SK-N-SH treated with all-trans-retinoic acid at 6 μM for 48 hours (cell line): ENCODE measurements at regions not wholly inside any gene's neighbourhood (a gene's known extent, or its start where the extent isn't known, plus 50 kb on each side); places are given as distances from the start of the nearest gene placed in this dataset.

Source experiments
- ATAC-seq: fragments of 200-7000 bp; cut with Tn5 transposase; 3 replicates; pipeline ENCODE4 v1.9.1; 2020; ENCODE audit warnings: mild to moderate bottlenecking, moderate library complexity
- ARNTL ChIP-seq: fragments of 450-650 bp; formaldehyde crosslinking; IDR thresholded peaks from 2 replicates; pipeline ENCODE4 v1.5.0; 2020; ENCODE audit warnings: low read depth, mild to moderate bottlenecking, moderate library complexity, borderline replicate concordance
- BACH2 ChIP-seq: fragments of 250-450 bp; sonication (Bioruptor Pico); IDR thresholded peaks from 2 replicates; pipeline ENCODE4 v1.9.0; 2021; ENCODE audit warnings: mild to moderate bottlenecking, borderline replicate concordance
- ESRRG ChIP-seq: fragments of 250-450 bp; sonication (Bioruptor Pico); IDR thresholded peaks from 2 replicates; pipeline ENCODE4 v1.6.1; 2021; ENCODE audit warnings: mild to moderate bottlenecking
- GLIS3 ChIP-seq: fragments of 250-450 bp; sonication (Bioruptor Pico); IDR thresholded peaks from 2 replicates; pipeline ENCODE4 v1.5.0; 2020; ENCODE audit warnings: mild to moderate bottlenecking, moderate library complexity
- OSR1 ChIP-seq: fragments of 250-450 bp; sonication (Bioruptor Pico); IDR thresholded peaks from 2 replicates; pipeline ENCODE4 v1.8.0; 2022; ENCODE audit warnings: moderate library complexity, mild to moderate bottlenecking, inconsistent platforms
- RARB ChIP-seq: fragments of 250-450 bp; sonication (Bioruptor Pico); IDR thresholded peaks from 2 replicates; pipeline ENCODE4 v1.8.0; 2021; ENCODE audit warnings: mild to moderate bottlenecking, moderate library complexity
- SNAI2 ChIP-seq: fragments of 250-450 bp; sonication (Bioruptor Pico); IDR thresholded peaks from 2 replicates; pipeline ENCODE4 v1.5.0; 2020; ENCODE audit warnings: mild to moderate bottlenecking, moderate library complexity
- TCF4 ChIP-seq: fragments of 250-450 bp; sonication (Bioruptor Pico); IDR thresholded peaks from 2 replicates; pipeline ENCODE4 v1.8.0; 2021; ENCODE audit warnings: mild to moderate bottlenecking, moderate library complexity, borderline replicate concordance
- ZC3H10 ChIP-seq: fragments of 250-450 bp; sonication (Bioruptor Pico); IDR thresholded peaks from 2 replicates; pipeline ENCODE4 v1.5.1; 2021; ENCODE audit warnings: mild to moderate bottlenecking, moderate library complexity
- ZFP3 ChIP-seq: fragments of 250-450 bp; sonication (Bioruptor Pico); IDR thresholded peaks from 2 replicates; pipeline ENCODE4 v1.5.0; 2020; ENCODE audit warnings: mild to moderate bottlenecking, moderate library complexity
- ZFP30 ChIP-seq: fragments of 450-650 bp; formaldehyde crosslinking; IDR thresholded peaks from 2 replicates; pipeline ENCODE4 v1.5.0; 2022; ENCODE audit warnings: mild to moderate bottlenecking, moderate library complexity
- ZNF565 ChIP-seq: fragments of 450-650 bp; formaldehyde crosslinking; conservative IDR thresholded peaks from 2 replicates; pipeline ENCODE4 v1.5.0; 2020; ENCODE audit warnings: low read depth, mild to moderate bottlenecking, moderate library complexity
- ZNF70 ChIP-seq: fragments of 450-650 bp; formaldehyde crosslinking; IDR thresholded peaks from 2 replicates; pipeline ENCODE4 v1.5.0; 2020; ENCODE audit warnings: mild to moderate bottlenecking, moderate library complexity
- ZNF8 ChIP-seq: fragments of 450-650 bp; formaldehyde crosslinking; IDR thresholded peaks from 2 replicates; pipeline ENCODE4 v1.5.0; 2020; ENCODE audit warnings: mild to moderate bottlenecking, moderate library complexity
- TF ChIP-seq, protein P1 (sequence below): fragments of 250-450 bp; sonication (Bioruptor Pico); IDR thresholded peaks from 2 replicates; pipeline ENCODE4 v1.5.0; 2020; ENCODE audit warnings: mild to moderate bottlenecking, moderate library complexity
- TF ChIP-seq, protein P2 (sequence below): fragments of 250-450 bp; sonication (Bioruptor Pico); IDR thresholded peaks from 2 replicates; pipeline ENCODE4 v1.8.0; 2021; ENCODE audit warnings: low read depth, mild to moderate bottlenecking, moderate library complexity, borderline replicate concordance
- TF ChIP-seq, protein P3 (sequence below): fragments of 250-450 bp; sonication (Bioruptor Pico); IDR thresholded peaks from 2 replicates; pipeline ENCODE4 v1.8.0; 2020; ENCODE audit warnings: mild to moderate bottlenecking, moderate library complexity, borderline replicate concordance
- TF ChIP-seq, protein P4 (sequence below): fragments of 250-450 bp; sonication (Bioruptor Pico); IDR thresholded peaks from 2 replicates; pipeline ENCODE4 v1.5.1; 2020; ENCODE audit warnings: low read depth, mild to moderate bottlenecking, moderate library complexity

DNA sequence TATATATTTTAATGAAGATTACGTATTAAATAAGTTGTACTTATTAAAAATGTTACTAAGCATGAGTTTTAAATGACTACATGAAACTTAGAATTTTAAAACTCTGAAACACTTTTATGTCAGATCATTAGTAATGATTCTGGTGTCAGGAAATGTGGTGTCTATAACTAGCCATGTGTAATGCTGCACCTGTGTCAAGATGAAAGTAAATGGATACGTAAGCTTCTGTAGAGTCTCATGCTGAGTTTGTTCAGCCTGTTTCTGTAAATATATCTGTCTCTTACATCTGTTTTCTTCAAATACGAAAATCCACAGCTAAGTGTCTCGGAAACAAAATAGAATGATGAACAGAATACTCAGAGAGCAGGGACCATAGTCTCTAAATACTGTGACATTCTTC lies 278.0 kb upstream of the SMC2 start:
- no peak for ATAC-seq
- no peak for TF ChIP-seq ZFP30 (CRISPR knock-in tag)
- TF ChIP-seq, protein P1, sequence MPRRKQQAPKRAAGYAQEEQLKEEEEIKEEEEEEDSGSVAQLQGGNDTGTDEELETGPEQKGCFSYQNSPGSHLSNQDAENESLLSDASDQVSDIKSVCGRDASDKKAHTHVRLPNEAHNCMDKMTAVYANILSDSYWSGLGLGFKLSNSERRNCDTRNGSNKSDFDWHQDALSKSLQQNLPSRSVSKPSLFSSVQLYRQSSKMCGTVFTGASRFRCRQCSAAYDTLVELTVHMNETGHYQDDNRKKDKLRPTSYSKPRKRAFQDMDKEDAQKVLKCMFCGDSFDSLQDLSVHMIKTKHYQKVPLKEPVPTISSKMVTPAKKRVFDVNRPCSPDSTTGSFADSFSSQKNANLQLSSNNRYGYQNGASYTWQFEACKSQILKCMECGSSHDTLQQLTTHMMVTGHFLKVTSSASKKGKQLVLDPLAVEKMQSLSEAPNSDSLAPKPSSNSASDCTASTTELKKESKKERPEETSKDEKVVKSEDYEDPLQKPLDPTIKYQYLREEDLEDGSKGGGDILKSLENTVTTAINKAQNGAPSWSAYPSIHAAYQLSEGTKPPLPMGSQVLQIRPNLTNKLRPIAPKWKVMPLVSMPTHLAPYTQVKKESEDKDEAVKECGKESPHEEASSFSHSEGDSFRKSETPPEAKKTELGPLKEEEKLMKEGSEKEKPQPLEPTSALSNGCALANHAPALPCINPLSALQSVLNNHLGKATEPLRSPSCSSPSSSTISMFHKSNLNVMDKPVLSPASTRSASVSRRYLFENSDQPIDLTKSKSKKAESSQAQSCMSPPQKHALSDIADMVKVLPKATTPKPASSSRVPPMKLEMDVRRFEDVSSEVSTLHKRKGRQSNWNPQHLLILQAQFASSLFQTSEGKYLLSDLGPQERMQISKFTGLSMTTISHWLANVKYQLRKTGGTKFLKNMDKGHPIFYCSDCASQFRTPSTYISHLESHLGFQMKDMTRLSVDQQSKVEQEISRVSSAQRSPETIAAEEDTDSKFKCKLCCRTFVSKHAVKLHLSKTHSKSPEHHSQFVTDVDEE (CRISPR knock-in tag), result no peak
- TF ChIP-seq ZNF70 (CRISPR knock-in tag), result no peak
- TF ChIP-seq OSR1 (CRISPR knock-in tag), result no peak
- TF ChIP-seq RARB, result no peak
- no peak for TF ChIP-seq SNAI2 (CRISPR knock-in tag)
- TF ChIP-seq, protein P2, sequence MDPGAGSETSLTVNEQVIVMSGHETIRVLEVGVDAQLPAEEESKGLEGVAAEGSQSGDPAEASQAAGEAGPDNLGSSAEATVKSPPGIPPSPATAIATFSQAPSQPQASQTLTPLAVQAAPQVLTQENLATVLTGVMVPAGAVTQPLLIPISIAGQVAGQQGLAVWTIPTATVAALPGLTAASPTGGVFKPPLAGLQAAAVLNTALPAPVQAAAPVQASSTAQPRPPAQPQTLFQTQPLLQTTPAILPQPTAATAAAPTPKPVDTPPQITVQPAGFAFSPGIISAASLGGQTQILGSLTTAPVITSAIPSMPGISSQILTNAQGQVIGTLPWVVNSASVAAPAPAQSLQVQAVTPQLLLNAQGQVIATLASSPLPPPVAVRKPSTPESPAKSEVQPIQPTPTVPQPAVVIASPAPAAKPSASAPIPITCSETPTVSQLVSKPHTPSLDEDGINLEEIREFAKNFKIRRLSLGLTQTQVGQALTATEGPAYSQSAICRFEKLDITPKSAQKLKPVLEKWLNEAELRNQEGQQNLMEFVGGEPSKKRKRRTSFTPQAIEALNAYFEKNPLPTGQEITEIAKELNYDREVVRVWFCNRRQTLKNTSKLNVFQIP (CRISPR knock-in tag), result no peak
- TF ChIP-seq, protein P3, sequence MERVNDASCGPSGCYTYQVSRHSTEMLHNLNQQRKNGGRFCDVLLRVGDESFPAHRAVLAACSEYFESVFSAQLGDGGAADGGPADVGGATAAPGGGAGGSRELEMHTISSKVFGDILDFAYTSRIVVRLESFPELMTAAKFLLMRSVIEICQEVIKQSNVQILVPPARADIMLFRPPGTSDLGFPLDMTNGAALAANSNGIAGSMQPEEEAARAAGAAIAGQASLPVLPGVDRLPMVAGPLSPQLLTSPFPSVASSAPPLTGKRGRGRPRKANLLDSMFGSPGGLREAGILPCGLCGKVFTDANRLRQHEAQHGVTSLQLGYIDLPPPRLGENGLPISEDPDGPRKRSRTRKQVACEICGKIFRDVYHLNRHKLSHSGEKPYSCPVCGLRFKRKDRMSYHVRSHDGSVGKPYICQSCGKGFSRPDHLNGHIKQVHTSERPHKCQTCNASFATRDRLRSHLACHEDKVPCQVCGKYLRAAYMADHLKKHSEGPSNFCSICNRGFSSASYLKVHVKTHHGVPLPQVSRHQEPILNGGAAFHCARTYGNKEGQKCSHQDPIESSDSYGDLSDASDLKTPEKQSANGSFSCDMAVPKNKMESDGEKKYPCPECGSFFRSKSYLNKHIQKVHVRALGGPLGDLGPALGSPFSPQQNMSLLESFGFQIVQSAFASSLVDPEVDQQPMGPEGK (CRISPR knock-in tag), result no peak

DNA sequence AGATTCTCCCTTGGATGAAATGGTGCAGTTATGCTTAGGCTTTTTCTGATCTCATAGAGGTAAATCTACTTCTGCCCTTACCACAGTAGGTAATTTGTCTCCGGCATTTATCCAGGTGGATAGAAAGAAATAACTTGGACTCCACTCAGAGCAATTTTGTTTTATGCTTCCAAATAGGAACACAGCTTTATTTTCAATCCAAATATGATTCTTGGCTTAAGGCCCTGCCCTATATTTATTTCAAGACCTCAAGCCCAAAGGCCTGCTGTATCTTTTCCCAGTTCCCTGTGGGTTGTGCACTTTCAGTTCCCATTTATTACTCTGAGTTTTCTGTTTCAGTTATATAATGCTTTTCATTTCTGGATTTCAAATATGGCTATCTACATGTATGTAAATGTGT lies 274.2 kb upstream of the SMC2 start:
- TF ChIP-seq ZFP30 (CRISPR knock-in tag) (no peak), ZNF8 (CRISPR knock-in tag) (no peak), ESRRG (CRISPR knock-in tag) (no peak), ZC3H10 (CRISPR knock-in tag) (no peak), ZNF565 (CRISPR knock-in tag) (no peak), RARB (no peak), OSR1 (CRISPR knock-in tag) (no peak), TCF4 (CRISPR knock-in tag) (no peak), GLIS3 (CRISPR knock-in tag) (no peak), ZNF70 (CRISPR knock-in tag) (no peak), SNAI2 (CRISPR knock-in tag) (no peak), ZFP3 (no peak), ARNTL (CRISPR knock-in tag) (no peak), BACH2 (CRISPR knock-in tag) (no peak)
- TF ChIP-seq, protein P2 (CRISPR knock-in tag), result no peak
- TF ChIP-seq, protein P4, sequence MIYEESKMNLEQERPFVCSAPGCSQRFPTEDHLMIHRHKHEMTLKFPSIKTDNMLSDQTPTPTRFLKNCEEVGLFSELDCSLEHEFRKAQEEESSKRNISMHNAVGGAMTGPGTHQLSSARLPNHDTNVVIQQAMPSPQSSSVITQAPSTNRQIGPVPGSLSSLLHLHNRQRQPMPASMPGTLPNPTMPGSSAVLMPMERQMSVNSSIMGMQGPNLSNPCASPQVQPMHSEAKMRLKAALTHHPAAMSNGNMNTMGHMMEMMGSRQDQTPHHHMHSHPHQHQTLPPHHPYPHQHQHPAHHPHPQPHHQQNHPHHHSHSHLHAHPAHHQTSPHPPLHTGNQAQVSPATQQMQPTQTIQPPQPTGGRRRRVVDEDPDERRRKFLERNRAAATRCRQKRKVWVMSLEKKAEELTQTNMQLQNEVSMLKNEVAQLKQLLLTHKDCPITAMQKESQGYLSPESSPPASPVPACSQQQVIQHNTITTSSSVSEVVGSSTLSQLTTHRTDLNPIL (CRISPR knock-in tag), result no peak
- TF ChIP-seq, protein P1 (CRISPR knock-in tag), result no peak
- TF ChIP-seq, protein P3 (CRISPR knock-in tag), result no peak
- no peak for ATAC-seq
